ENCODE measurements at regions not wholly inside any gene's neighbourhood (a gene's known extent, or its start where the extent isn't known, plus 50 kb on each side); places are given as distances from the start of the nearest gene placed in this dataset.

GRCh38 chr6:170069611-170070010 is 221.3 kb downstream of the DLL1 start:
- ATAC-seq, result no peak
- Histone ChIP-seq H3K4me2 (no peak overlapping the region), H4K20me1 (replicated peaks; ENCODE audit: insufficient read depth) (no peaks in the 10 kb centered on the region), H3K27me3 (ENCODE audit: insufficient read depth) (no peaks in the 10 kb centered on the region), H3K4me1 (ENCODE audit: insufficient read depth) (no peaks in the 10 kb centered on the region), H3K27ac (ENCODE audit: low read depth) (no peak overlapping the region), H3K4me3 (no peak overlapping the region), H3F3A (replicated peaks; ENCODE audit: low read depth) (no peaks in the 10 kb centered on the region), H3K9me2 (ENCODE audit: insufficient read depth) (no peaks in the 10 kb centered on the region), H3K36me3 (ENCODE audit: insufficient read depth) (no peaks in the 10 kb centered on the region), H3K79me2 (replicated peaks; ENCODE audit: insufficient read depth) (no peaks in the 10 kb centered on the region), H2AFZ (no peak overlapping the region)
- no peaks in the 10 kb centered on the region for H3K4me1 Mint-ChIP-seq
- peaks cover 2% of the 10 kb centered on the region; the same call in 1 of the 3 replicates for H3K36me3 Mint-ChIP-seq (ENCODE audit: low read depth)
- TF ChIP-seq CREB1 (CRISPR knock-in tag; IDR thresholded peaks at IDR 0.05; ENCODE audit: low read depth) (no peak), EZH2phosphoT487 (IDR thresholded peaks at IDR 0.05; ENCODE audit: unreplicated experiment) (no peak), CTCF (conservative IDR thresholded peaks at IDR 0.05; ENCODE audit: low read depth in 2 of 2) (no peak), ZNF114 (CRISPR knock-in tag; IDR thresholded peaks at IDR 0.05) (no peak), ETS1 (IDR thresholded peaks at IDR 0.05) (no peak), POLR2AphosphoS5 (IDR thresholded peaks at IDR 0.05; ENCODE audit: low read depth) (no peak)
- H3K4me3 Mint-ChIP-seq, result no peak overlapping the region
- H3K9me3 Mint-ChIP-seq, result peaks cover 30% of the 10 kb centered on the region
- no peak overlapping the region for H3K27ac Mint-ChIP-seq
- H3K27me3 Mint-ChIP-seq (ENCODE audit: insufficient read depth, low read depth, poor library complexity), result no peaks in the 10 kb centered on the region
- DNase-seq (ENCODE audit: low spot score), result no peak

DNA sequence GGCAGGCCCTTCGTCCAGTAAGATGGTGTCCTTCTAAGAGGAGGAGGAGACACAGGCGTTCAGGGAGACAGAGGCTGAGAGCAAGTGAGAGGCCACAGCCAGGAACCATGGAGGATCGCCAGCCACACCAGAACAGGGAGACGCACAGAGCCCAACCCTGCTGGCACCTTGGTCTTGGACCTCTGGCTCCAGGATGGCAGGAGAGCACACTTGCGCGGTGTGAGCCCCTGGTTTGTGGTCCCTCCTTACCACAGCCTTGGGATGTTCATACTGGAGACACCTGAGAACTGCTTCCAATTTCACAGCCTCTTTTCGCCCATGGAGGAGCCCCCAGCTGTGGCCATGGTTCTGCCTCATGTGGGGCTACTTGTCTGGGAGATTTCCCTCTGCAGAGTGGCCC is 222.4 kb downstream of the DLL1 start:
- Mint-ChIP-seq H3K36me3 (ENCODE audit: low read depth) (peaks cover 6% of the 10 kb centered on the region; the same call in 1 of the 3 replicates), H3K9me3 (peaks cover 35% of the 10 kb centered on the region), H3K4me1 (peaks cover 4% of the 10 kb centered on the region), H3K27ac (no peak overlapping the region), H3K4me3 (no peak overlapping the region), H3K27me3 (ENCODE audit: insufficient read depth, low read depth, poor library complexity) (no peaks in the 10 kb centered on the region)
- no peaks in the 10 kb centered on the region for H4K20me1 ChIP-seq (replicated peaks; ENCODE audit: insufficient read depth)
- no peak overlapping the region for H3K27ac ChIP-seq (ENCODE audit: low read depth)
- no peaks in the 10 kb centered on the region for H3K79me2 ChIP-seq (replicated peaks; ENCODE audit: insufficient read depth)
- no peak overlapping the region for H2AFZ ChIP-seq
- no peaks in the 10 kb centered on the region for H3K4me1 ChIP-seq (ENCODE audit: insufficient read depth)
- no peak overlapping the region for H3K4me2 ChIP-seq
- no peak overlapping the region for H3K4me3 ChIP-seq
- no peak for ATAC-seq
- H3K27me3 ChIP-seq (ENCODE audit: insufficient read depth), result no peaks in the 10 kb centered on the region
- H3K9me2 ChIP-seq (ENCODE audit: insufficient read depth), result no peaks in the 10 kb centered on the region; the same call in 1 of the 2 replicates
- H3F3A ChIP-seq (replicated peaks; ENCODE audit: low read depth), result no peaks in the 10 kb centered on the region
- no peaks in the 10 kb centered on the region for H3K36me3 ChIP-seq (ENCODE audit: insufficient read depth)
- no peak for DNase-seq (ENCODE audit: low spot score)
- no peak for TF ChIP-seq EZH2phosphoT487 (IDR thresholded peaks at IDR 0.05; ENCODE audit: unreplicated experiment)
- TF ChIP-seq, protein P1, sequence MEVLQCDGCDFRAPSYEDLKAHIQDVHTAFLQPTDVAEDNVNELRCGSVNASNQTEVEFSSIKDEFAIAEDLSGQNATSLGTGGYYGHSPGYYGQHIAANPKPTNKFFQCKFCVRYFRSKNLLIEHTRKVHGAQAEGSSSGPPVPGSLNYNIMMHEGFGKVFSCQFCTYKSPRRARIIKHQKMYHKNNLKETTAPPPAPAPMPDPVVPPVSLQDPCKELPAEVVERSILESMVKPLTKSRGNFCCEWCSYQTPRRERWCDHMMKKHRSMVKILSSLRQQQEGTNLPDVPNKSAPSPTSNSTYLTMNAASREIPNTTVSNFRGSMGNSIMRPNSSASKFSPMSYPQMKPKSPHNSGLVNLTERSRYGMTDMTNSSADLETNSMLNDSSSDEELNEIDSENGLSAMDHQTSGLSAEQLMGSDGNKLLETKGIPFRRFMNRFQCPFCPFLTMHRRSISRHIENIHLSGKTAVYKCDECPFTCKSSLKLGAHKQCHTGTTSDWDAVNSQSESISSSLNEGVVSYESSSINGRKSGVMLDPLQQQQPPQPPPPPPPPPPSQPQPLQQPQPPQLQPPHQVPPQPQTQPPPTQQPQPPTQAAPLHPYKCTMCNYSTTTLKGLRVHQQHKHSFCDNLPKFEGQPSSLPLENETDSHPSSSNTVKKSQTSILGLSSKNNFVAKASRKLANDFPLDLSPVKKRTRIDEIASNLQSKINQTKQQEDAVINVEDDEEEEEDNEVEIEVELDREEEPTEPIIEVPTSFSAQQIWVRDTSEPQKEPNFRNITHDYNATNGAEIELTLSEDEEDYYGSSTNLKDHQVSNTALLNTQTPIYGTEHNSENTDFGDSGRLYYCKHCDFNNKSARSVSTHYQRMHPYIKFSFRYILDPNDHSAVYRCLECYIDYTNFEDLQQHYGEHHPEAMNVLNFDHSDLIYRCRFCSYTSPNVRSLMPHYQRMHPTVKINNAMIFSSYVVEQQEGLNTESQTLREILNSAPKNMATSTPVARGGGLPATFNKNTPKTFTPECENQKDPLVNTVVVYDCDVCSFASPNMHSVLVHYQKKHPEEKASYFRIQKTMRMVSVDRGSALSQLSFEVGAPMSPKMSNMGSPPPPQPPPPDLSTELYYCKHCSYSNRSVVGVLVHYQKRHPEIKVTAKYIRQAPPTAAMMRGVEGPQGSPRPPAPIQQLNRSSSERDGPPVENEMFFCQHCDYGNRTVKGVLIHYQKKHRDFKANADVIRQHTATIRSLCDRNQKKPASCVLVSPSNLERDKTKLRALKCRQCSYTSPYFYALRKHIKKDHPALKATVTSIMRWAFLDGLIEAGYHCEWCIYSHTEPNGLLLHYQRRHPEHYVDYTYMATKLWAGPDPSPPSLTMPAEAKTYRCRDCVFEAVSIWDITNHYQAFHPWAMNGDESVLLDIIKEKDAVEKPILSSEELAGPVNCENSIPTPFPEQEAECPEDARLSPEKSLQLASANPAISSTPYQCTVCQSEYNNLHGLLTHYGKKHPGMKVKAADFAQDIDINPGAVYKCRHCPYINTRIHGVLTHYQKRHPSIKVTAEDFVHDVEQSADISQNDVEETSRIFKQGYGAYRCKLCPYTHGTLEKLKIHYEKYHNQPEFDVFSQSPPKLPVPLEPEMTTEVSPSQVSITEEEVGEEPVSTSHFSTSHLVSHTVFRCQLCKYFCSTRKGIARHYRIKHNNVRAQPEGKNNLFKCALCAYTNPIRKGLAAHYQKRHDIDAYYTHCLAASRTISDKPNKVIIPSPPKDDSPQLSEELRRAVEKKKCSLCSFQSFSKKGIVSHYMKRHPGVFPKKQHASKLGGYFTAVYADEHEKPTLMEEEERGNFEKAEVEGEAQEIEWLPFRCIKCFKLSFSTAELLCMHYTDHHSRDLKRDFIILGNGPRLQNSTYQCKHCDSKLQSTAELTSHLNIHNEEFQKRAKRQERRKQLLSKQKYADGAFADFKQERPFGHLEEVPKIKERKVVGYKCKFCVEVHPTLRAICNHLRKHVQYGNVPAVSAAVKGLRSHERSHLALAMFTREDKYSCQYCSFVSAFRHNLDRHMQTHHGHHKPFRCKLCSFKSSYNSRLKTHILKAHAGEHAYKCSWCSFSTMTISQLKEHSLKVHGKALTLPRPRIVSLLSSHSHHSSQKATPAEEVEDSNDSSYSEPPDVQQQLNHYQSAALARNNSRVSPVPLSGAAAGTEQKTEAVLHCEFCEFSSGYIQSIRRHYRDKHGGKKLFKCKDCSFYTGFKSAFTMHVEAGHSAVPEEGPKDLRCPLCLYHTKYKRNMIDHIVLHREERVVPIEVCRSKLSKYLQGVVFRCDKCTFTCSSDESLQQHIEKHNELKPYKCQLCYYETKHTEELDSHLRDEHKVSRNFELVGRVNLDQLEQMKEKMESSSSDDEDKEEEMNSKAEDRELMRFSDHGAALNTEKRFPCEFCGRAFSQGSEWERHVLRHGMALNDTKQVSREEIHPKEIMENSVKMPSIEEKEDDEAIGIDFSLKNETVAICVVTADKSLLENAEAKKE (CRISPR knock-in tag; IDR thresholded peaks at IDR 0.05), result no peak
- no peak for TF ChIP-seq NANOG (IDR thresholded peaks at IDR 0.05; ENCODE audit: borderline replicate concordance)
- TF ChIP-seq, protein P2, sequence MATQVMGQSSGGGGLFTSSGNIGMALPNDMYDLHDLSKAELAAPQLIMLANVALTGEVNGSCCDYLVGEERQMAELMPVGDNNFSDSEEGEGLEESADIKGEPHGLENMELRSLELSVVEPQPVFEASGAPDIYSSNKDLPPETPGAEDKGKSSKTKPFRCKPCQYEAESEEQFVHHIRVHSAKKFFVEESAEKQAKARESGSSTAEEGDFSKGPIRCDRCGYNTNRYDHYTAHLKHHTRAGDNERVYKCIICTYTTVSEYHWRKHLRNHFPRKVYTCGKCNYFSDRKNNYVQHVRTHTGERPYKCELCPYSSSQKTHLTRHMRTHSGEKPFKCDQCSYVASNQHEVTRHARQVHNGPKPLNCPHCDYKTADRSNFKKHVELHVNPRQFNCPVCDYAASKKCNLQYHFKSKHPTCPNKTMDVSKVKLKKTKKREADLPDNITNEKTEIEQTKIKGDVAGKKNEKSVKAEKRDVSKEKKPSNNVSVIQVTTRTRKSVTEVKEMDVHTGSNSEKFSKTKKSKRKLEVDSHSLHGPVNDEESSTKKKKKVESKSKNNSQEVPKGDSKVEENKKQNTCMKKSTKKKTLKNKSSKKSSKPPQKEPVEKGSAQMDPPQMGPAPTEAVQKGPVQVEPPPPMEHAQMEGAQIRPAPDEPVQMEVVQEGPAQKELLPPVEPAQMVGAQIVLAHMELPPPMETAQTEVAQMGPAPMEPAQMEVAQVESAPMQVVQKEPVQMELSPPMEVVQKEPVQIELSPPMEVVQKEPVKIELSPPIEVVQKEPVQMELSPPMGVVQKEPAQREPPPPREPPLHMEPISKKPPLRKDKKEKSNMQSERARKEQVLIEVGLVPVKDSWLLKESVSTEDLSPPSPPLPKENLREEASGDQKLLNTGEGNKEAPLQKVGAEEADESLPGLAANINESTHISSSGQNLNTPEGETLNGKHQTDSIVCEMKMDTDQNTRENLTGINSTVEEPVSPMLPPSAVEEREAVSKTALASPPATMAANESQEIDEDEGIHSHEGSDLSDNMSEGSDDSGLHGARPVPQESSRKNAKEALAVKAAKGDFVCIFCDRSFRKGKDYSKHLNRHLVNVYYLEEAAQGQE (IDR thresholded peaks at IDR 0.05; ENCODE audit: unreplicated experiment), result no peak
- TF ChIP-seq STAT1 (IDR thresholded peaks at IDR 0.05; ENCODE audit: unreplicated experiment), result no peak
- TF ChIP-seq CREB1 (CRISPR knock-in tag; IDR thresholded peaks at IDR 0.05; ENCODE audit: low read depth), result no peak

Data from GM23338 (cell line).